Tibial artery (tissue), 4 donors: ENCODE measurements at regions not wholly inside any gene's neighbourhood (a gene's known extent, or its start where the extent isn't known, plus 50 kb on each side); places are given as distances from the start of the nearest gene placed in this dataset.

ENCODE experiments used
- DNase-seq, 2 donors: peaks; one replicate each; pipeline ENCODE4 v3.0.0-alpha.2; 2019
- H3K27ac ChIP-seq, 2 donors: fragments of 200-600 bp; sonication (generic) in 1 of 2; 1 replicate in 1 of 2; 2 replicates in 1 of 2; pipeline ENCODE4 v1.5.1; 2018 to 2019; ENCODE audit warnings: mild to moderate bottlenecking in 1 of 2
- H3K27me3 ChIP-seq, 2 donors: fragments of 200-600 bp; sonication (generic) in 1 of 2; one replicate each; pipeline versions ENCODE4 v1.5.1 to v1.6.0; 2016 to 2019
- H3K36me3 ChIP-seq, 3 donors: fragments of 200-600 bp; sonication (generic) in 2 of 3; one replicate each; pipeline ENCODE4 v1.5.1; 2016 to 2019; ENCODE audit warnings: mild to moderate bottlenecking in 2 of 3
- H3K4me1 ChIP-seq, 4 donors: fragments of 200-600 bp; sonication (generic) in 2 of 4; 1 replicate in 3 of 4; 2 replicates in 1 of 4; pipeline ENCODE4 v1.5.1; 2016 to 2019
- H3K4me3 ChIP-seq, 2 donors: fragments of 200-600 bp; sonication (generic) in 1 of 2; 1 replicate in 1 of 2; 2 replicates in 1 of 2; pipeline ENCODE4 v1.5.1; 2018 to 2019; ENCODE audit warnings: mild to moderate bottlenecking in 2 of 2
- H3K9me3 ChIP-seq, 3 donors: fragments of 200-600 bp; sonication (generic) in 1 of 3; one replicate each; pipeline ENCODE4 v1.5.1; 2016 to 2019
- CTCF ChIP-seq, 2 experiments: fragments of 200-600 bp in 1 of 2; fragments of 450-650 bp in 1 of 2; IDR thresholded peaks; one replicate each; pipeline ENCODE4 v1.5.1; 2017 to 2019; ENCODE audit warnings: antibody characterized with exemption in 2 of 2, mild to moderate bottlenecking in 1 of 2, moderate library complexity in 1 of 2
- intact Hi-C: fragments of 100-400 bp; cut with DNase I; formaldehyde crosslinking; loops from one replicate; pipeline ENCODE4 v1.15.0; 2023; ENCODE audit warnings: low total_unique reads

GRCh38 chr12:113649256-113649830 is 177.7 kb upstream of the LHX5 start:
- Histone ChIP-seq H3K9me3 (peaks cover 0 to 10% (median 3%) of the 10 kb centered on the region in 3 donors), H3K27me3 (peaks cover 0 to 23% of the 10 kb centered on the region in 2 donors), H3K27ac (no peak overlapping the region), H3K4me1 (no peaks in the 10 kb centered on the region), H3K4me3 (no peak overlapping the region), H3K36me3 (no peaks in the 10 kb centered on the region)
- intact Hi-C loops: no loop called here
- no peak for DNase-seq
- TF ChIP-seq CTCF (IDR thresholded peaks at IDR 0.05): no peak

GRCh38 chr12:113647048-113647447 is 175.4 kb upstream of the LHX5 start:
- no peak overlapping the region for H3K27ac ChIP-seq
- no peak for TF ChIP-seq CTCF (IDR thresholded peaks at IDR 0.05)
- H3K9me3 ChIP-seq: no peaks in the 10 kb centered on the region
- peaks cover 0 to 31% of the 10 kb centered on the region in 2 donors for H3K27me3 ChIP-seq
- no peak for DNase-seq
- no peaks in the 10 kb centered on the region for H3K36me3 ChIP-seq
- intact Hi-C loops: no loop called here
- no peak overlapping the region for H3K4me3 ChIP-seq
- no peaks in the 10 kb centered on the region for H3K4me1 ChIP-seq

GRCh38 chr12:113645603-113646002 is 173.9 kb upstream of the LHX5 start:
- Histone ChIP-seq H3K36me3 (no peaks in the 10 kb centered on the region), H3K4me3 (no peak overlapping the region), H3K27ac (no peak overlapping the region), H3K4me1 (no peaks in the 10 kb centered on the region), H3K9me3 (no peaks in the 10 kb centered on the region), H3K27me3 (peaks cover 0 to 39% of the 10 kb centered on the region in 2 donors)
- intact Hi-C loops: no loop called here
- DNase-seq: no peak
- no peak for TF ChIP-seq CTCF (IDR thresholded peaks at IDR 0.05)

GRCh38 chr12:113645183-113645582 is 173.5 kb upstream of the LHX5 start:
- DNase-seq: no peak
- Histone ChIP-seq H3K9me3 (no peaks in the 10 kb centered on the region), H3K36me3 (no peaks in the 10 kb centered on the region), H3K27me3 (peaks cover 0 to 43% of the 10 kb centered on the region in 2 donors), H3K4me1 (no peaks in the 10 kb centered on the region), H3K4me3 (no peak overlapping the region), H3K27ac (no peak overlapping the region)
- intact Hi-C loops: no loop called here
- TF ChIP-seq CTCF (IDR thresholded peaks at IDR 0.05): no peak

GRCh38 chr12:113643177-113643974 is 171.7 kb upstream of the LHX5 start:
- no peaks in the 10 kb centered on the region for H3K36me3 ChIP-seq
- H3K27me3 ChIP-seq: peaks cover 0 to 53% of the 10 kb centered on the region in 2 donors
- no peaks in the 10 kb centered on the region for H3K4me1 ChIP-seq
- no peak overlapping the region for H3K27ac ChIP-seq
- H3K9me3 ChIP-seq: no peaks in the 10 kb centered on the region
- no peak for DNase-seq
- H3K4me3 ChIP-seq: no peak overlapping the region
- TF ChIP-seq CTCF (IDR thresholded peaks at IDR 0.05): no peak
- intact Hi-C loops: no loop called here
